Progenitor cell of endocrine pancreas (in vitro differentiated cells): ENCODE measurements at regions not wholly inside any gene's neighbourhood (a gene's known extent, or its start where the extent isn't known, plus 50 kb on each side); places are given as distances from the start of the nearest gene placed in this dataset.

Source experiments
- DNase-seq: peaks from one replicate; pipeline ENCODE4 v3.0.0; 2021; ENCODE audit warnings: low spot score; ENCODE audit not compliant: unreplicated experiment
- H3K27ac Mint-ChIP-seq: 2 replicates; pipeline ENCODE4 v1.8.0; 2021; ENCODE audit warnings: mild to moderate bottlenecking, moderate library complexity, mixed read lengths
- H3K27me3 Mint-ChIP-seq: 2 replicates; pipeline ENCODE4 v1.8.0; 2021; ENCODE audit warnings: mixed read lengths
- H3K36me3 Mint-ChIP-seq: 2 replicates; pipeline ENCODE4 v1.8.0; 2022; ENCODE audit warnings: mixed read lengths; ENCODE audit not compliant: insufficient read depth
- H3K4me1 Mint-ChIP-seq: 2 replicates; pipeline ENCODE4 v1.8.0; 2021; ENCODE audit warnings: low read depth, mixed read lengths
- H3K4me3 Mint-ChIP-seq: 2 replicates; pipeline ENCODE4 v1.8.0; 2021; ENCODE audit warnings: low read depth, mild to moderate bottlenecking, moderate library complexity, mixed read lengths
- H3K9me3 Mint-ChIP-seq: 2 replicates; pipeline ENCODE4 v1.8.0; 2021; ENCODE audit warnings: low read depth, mixed read lengths
- CTCF ChIP-seq: fragments of 200-600 bp; sonication (generic); IDR thresholded peaks from one replicate; pipeline ENCODE4 v1.5.0; 2021; ENCODE audit warnings: antibody characterized with exemption, mild to moderate bottlenecking; ENCODE audit not compliant: unreplicated experiment

GRCh38 chr11:90947930-90948329 is 725.1 kb upstream of the CHORDC1 start:
- no peak overlapping the region for H3K4me3 Mint-ChIP-seq
- DNase-seq, result no peak
- H3K36me3 Mint-ChIP-seq, result no peaks in the 10 kb centered on the region
- peaks cover 6% of the 10 kb centered on the region for H3K4me1 Mint-ChIP-seq
- no peaks in the 10 kb centered on the region for H3K9me3 Mint-ChIP-seq
- no peak overlapping the region for H3K27ac Mint-ChIP-seq
- no peak for TF ChIP-seq CTCF
- H3K27me3 Mint-ChIP-seq, result no peaks in the 10 kb centered on the region

DNA sequence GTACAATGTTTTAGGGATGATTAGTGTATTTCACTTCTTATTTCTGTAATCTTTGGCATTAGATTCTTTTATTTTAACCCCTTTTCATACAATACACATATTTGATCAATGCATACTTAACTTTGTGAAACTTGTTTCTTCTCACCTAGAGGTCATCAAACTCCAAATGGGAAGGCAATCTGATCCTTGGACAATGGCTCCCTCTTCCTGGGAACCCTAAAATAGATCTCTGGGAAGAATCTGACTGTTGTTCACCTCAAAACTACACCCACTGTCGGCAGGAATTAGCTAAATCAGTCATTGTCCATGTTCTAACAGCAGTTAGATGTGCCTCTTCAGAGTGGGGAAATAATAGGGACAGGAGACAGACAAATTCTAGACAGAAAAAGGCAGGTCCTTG is 707.4 kb upstream of the CHORDC1 start:
- DNase-seq, result no peak
- H3K36me3 Mint-ChIP-seq, result no peaks in the 10 kb centered on the region
- H3K4me3 Mint-ChIP-seq, result no peak overlapping the region
- no peaks in the 10 kb centered on the region for H3K9me3 Mint-ChIP-seq
- TF ChIP-seq CTCF, result no peak
- H3K27ac Mint-ChIP-seq, result no peak overlapping the region
- no peaks in the 10 kb centered on the region for H3K27me3 Mint-ChIP-seq
- H3K4me1 Mint-ChIP-seq, result no peaks in the 10 kb centered on the region

- H3K4me1 Mint-ChIP-seq, result no peaks in the 10 kb centered on the region
- H3K36me3 Mint-ChIP-seq, result no peaks in the 10 kb centered on the region
- no peak for TF ChIP-seq CTCF
- no peaks in the 10 kb centered on the region for H3K27me3 Mint-ChIP-seq
- no peak overlapping the region for H3K4me3 Mint-ChIP-seq
- H3K27ac Mint-ChIP-seq, result no peak overlapping the region
- DNase-seq, result no peak
- peaks cover 7% of the 10 kb centered on the region for H3K9me3 Mint-ChIP-seq
These were observed 696.5 kb upstream of the CHORDC1 start for GRCh38 chr11:90919332-90919731.

DNA sequence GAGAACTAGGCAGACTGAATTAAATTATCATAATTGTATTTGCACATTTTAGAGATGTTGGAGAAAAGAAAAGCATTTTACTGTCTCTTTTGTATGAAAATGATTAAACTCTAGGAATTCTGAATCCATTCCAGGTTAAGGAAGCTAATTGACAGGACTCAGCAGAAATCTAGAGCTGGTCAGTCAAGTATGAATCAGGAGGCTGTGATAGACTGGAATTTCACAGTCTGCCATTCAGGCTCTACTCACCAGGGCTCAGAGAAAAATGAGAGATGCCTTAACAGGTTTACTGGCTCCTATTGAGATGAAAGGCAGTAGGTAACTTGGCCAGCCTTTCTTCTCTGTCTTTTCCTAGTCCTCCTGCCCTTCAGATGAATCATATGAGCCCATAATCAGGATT is 693.9 kb upstream of the CHORDC1 start:
- DNase-seq, result no peak
- no peaks in the 10 kb centered on the region for H3K27me3 Mint-ChIP-seq
- peaks cover 4% of the 10 kb centered on the region for H3K9me3 Mint-ChIP-seq
- H3K4me1 Mint-ChIP-seq, result no peaks in the 10 kb centered on the region
- no peak overlapping the region for H3K4me3 Mint-ChIP-seq
- no peak for TF ChIP-seq CTCF
- H3K36me3 Mint-ChIP-seq, result no peaks in the 10 kb centered on the region
- H3K27ac Mint-ChIP-seq, result no peak overlapping the region

- Mint-ChIP-seq H3K9me3 (no peaks in the 10 kb centered on the region), H3K4me1 (no peaks in the 10 kb centered on the region), H3K27me3 (no peaks in the 10 kb centered on the region), H3K36me3 (no peaks in the 10 kb centered on the region), H3K27ac (no peak overlapping the region), H3K4me3 (no peak overlapping the region)
- no peak for DNase-seq
- no peak for TF ChIP-seq CTCF
These were observed 690.4 kb upstream of the CHORDC1 start for GRCh38 chr11:90913131-90913668.
